Breast epithelium (tissue), 4 donors: ENCODE measurements at regions not wholly inside any gene's neighbourhood (a gene's known extent, or its start where the extent isn't known, plus 50 kb on each side); places are given as distances from the start of the nearest gene placed in this dataset.

Experiments
- DNase-seq, 2 donors: peaks; one replicate each; pipeline ENCODE4 v3.0.0-alpha.2; 2019; ENCODE audit warnings: low spot score in 2 of 2
- H3K27ac ChIP-seq, 2 donors: fragments of 200-600 bp; sonication (generic) in 1 of 2; one replicate each; pipeline ENCODE4 v1.5.1; 2016 to 2019; ENCODE audit warnings: mild to moderate bottlenecking in 1 of 2
- H3K27me3 ChIP-seq, 2 donors: fragments of 200-600 bp; sonication (generic) in 1 of 2; one replicate each; pipeline versions ENCODE4 v1.5.1 to v1.6.0; 2017 to 2019; ENCODE audit warnings: control low read depth in 1 of 2, mild to moderate bottlenecking in 1 of 2
- H3K36me3 ChIP-seq: fragments of 200-600 bp; one replicate; pipeline ENCODE4 v1.5.1; 2019
- H3K4me1 ChIP-seq, 2 donors: fragments of 200-600 bp; sonication (generic); one replicate each; pipeline ENCODE4 v1.5.1; 2016 to 2019; ENCODE audit warnings: control low read depth in 1 of 2
- H3K4me3 ChIP-seq, 3 donors: fragments of 200-600 bp; sonication (generic); 1 replicate in 2 of 3; 2 replicates in 1 of 3; pipeline ENCODE4 v1.5.1; 2016 to 2019; ENCODE audit warnings: mild to moderate bottlenecking in 3 of 3, moderate library complexity in 2 of 3
- H3K9me3 ChIP-seq, 2 donors: fragments of 200-600 bp; sonication (generic) in 1 of 2; one replicate each; pipeline ENCODE4 v1.5.1; 2016 to 2019; ENCODE audit warnings: control low read depth in 1 of 2
- POLR2A ChIP-seq: fragments of 450-650 bp; IDR thresholded peaks from one replicate; pipeline ENCODE4 v1.6.1; 2016; ENCODE audit warnings: antibody characterized with exemption, mild to moderate bottlenecking, moderate library complexity
- POLR2AphosphoS5 ChIP-seq, 3 donors: sonication (generic); formaldehyde crosslinking; IDR thresholded peaks; one replicate each; pipeline ENCODE4 v1.6.1; 2017; ENCODE audit warnings: antibody characterized with exemption in 3 of 3
- intact Hi-C: fragments of 100-400 bp; cut with DNase I; formaldehyde crosslinking; loops from one replicate; pipeline ENCODE4 v1.15.1; 2023; ENCODE audit warnings: low total_unique reads
- TF ChIP-seq, protein P1 (sequence below), 3 donors: fragments of 450-650 bp; IDR thresholded peaks; one replicate each; pipeline ENCODE4 v1.5.1; 2016 to 2017; ENCODE audit warnings: antibody characterized with exemption in 3 of 3, mild to moderate bottlenecking in 3 of 3, moderate library complexity in 3 of 3

DNA sequence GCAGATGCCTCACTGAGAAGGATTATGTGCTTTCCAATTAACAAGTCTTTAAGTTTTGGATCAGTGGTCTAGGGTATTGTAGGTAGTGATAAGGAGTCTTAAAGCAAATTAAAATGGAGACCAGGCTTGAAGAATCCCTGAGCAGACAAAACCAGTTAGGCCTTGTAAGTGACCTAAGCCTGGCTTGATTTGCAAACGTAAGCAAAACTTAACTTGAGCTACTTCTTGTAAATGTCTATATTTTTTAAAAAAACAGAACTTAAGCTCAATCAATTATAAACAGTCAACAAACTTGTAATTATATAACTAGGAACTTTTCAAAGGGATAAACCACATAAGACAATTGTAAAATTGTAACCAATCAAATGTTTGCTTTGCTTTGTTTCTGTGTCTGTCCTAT, 72.7 kb upstream of the NALF2 start:
- Histone ChIP-seq H3K4me1 (no peaks in the 10 kb centered on the region), H3K9me3 (peaks cover 0 to 5% of the 10 kb centered on the region in 2 donors), H3K27me3 (peaks cover 0 to 38% of the 10 kb centered on the region in 2 donors), H3K36me3 (no peaks in the 10 kb centered on the region), H3K27ac (no peak overlapping the region), H3K4me3 (no peak overlapping the region)
- TF ChIP-seq POLR2AphosphoS5 (IDR thresholded peaks at IDR 0.05) (no peak), POLR2A (no peak)
- TF ChIP-seq, protein P1, sequence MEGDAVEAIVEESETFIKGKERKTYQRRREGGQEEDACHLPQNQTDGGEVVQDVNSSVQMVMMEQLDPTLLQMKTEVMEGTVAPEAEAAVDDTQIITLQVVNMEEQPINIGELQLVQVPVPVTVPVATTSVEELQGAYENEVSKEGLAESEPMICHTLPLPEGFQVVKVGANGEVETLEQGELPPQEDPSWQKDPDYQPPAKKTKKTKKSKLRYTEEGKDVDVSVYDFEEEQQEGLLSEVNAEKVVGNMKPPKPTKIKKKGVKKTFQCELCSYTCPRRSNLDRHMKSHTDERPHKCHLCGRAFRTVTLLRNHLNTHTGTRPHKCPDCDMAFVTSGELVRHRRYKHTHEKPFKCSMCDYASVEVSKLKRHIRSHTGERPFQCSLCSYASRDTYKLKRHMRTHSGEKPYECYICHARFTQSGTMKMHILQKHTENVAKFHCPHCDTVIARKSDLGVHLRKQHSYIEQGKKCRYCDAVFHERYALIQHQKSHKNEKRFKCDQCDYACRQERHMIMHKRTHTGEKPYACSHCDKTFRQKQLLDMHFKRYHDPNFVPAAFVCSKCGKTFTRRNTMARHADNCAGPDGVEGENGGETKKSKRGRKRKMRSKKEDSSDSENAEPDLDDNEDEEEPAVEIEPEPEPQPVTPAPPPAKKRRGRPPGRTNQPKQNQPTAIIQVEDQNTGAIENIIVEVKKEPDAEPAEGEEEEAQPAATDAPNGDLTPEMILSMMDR (IDR thresholded peaks at IDR 0.05), result no peak
- intact Hi-C loops, result no loop called here
- no peak for DNase-seq

DNA sequence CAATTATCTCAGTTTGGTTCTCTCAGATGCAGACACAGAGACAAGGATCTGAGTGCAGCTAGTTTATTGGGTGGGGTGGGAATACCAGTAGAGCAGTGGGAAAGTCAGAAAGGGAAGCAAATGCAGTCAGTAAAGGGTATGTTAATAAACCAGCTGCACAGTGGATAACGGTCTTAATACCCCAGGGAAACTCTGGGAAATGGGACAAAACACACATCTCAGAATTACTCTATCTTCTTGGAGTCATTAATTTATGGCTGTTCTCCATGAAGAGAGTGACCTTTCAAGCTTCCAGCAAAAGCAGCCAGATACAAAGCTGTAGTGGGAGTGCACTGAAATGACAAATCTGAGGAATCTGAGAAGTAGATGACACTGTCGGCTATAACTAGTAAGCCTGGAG, 73.3 kb upstream of the NALF2 start:
- Histone ChIP-seq H3K36me3 (no peaks in the 10 kb centered on the region), H3K4me1 (no peaks in the 10 kb centered on the region), H3K27me3 (peaks cover 0 to 44% of the 10 kb centered on the region in 2 donors), H3K27ac (no peak overlapping the region), H3K4me3 (no peak overlapping the region), H3K9me3 (no peaks in the 10 kb centered on the region)
- no peak for DNase-seq
- intact Hi-C loops, result no loop called here
- TF ChIP-seq POLR2A (no peak), POLR2AphosphoS5 (IDR thresholded peaks at IDR 0.05) (no peak)
- TF ChIP-seq, protein P1 (IDR thresholded peaks at IDR 0.05), result no peak

DNA sequence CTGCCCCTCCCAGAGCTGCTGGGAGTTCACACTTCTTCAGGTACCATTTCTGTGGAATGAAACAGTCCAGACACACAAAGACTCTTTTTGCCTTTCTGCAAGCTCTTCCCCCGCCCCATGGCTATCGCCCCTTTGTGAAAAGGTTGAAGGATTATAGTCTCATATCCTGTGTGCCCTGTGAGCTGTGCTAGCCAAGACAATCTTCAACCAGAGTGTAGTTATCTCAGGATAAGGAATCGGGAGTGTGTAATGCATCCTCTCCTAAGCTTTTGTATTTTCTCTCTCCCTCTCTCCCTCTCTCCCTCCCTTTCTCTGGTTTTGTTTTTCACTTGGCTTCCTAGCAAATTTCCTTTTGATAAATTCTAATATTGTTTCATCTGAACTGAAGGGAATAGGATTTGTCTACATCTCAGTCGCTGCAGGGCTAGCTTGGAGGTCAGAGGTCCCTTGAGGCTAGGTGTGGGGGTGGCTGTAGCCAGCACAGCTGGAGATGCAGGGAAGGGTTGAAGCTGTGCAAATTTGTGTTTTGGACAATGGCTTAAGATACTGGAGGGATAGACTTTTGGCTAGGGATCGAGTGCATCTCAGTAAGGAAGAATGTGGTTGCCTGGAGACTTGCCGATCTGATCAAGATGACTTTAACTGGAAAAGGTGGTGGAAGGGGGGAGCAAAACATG, 74.6 kb upstream of the NALF2 start:
- H3K27me3 ChIP-seq, result peaks cover 0 to 48% of the 10 kb centered on the region in 2 donors
- H3K27ac ChIP-seq, result no peak overlapping the region
- no peaks in the 10 kb centered on the region for H3K4me1 ChIP-seq
- H3K4me3 ChIP-seq, result no peak overlapping the region
- no peak for DNase-seq
- H3K9me3 ChIP-seq, result no peaks in the 10 kb centered on the region
- H3K36me3 ChIP-seq, result no peaks in the 10 kb centered on the region
- intact Hi-C loops, result no loop called here
- no peak for TF ChIP-seq POLR2A
- TF ChIP-seq POLR2AphosphoS5 (IDR thresholded peaks at IDR 0.05), result no peak
- TF ChIP-seq, protein P1 (IDR thresholded peaks at IDR 0.05), result no peak

DNA sequence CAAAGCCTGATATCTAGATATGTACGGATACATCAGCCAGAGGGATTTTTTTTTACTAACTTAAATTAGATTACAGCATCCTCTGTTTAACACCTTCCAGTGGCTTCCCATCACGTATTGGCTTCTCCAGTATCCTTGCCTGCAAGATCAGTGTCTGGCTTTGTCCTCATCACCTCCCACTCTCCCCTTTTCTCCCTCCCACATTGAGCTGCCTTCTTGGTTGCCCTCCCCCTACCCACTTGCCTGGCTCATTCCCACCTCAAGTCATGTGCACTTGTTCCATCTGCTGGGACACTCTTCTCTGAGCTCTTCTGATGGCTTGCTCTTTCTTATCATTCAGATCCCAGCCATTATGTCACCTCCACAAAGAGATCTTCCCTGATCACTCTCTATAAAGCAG, 75.9 kb upstream of the NALF2 start:
- Histone ChIP-seq H3K4me1 (no peaks in the 10 kb centered on the region), H3K27me3 (peaks cover 0 to 48% of the 10 kb centered on the region in 2 donors), H3K36me3 (no peaks in the 10 kb centered on the region), H3K27ac (no peak overlapping the region), H3K4me3 (no peak overlapping the region), H3K9me3 (no peaks in the 10 kb centered on the region)
- TF ChIP-seq, protein P1 (IDR thresholded peaks at IDR 0.05), result no peak
- TF ChIP-seq POLR2A (no peak), POLR2AphosphoS5 (IDR thresholded peaks at IDR 0.05) (no peak)
- intact Hi-C loops, result no loop called here
- DNase-seq, result no peak

DNA sequence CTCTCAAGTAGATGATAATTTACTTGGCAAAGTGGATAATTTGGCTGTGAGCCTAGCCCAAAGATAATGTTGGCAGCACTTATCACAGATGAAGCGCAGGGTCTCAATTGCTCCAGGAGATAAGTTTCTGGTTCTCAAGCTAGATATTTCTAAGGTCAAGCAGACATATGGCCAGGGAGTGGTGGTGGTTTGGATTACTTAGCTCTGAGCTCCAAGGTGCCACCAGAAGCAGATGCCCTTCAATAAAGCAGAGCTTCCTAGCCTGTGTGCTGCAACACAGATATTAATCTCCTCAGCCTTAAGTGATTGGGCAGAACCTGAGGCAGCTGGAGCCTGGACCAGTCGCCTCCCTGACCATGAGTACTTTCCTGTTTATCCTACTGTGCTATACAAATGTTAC, 79.2 kb upstream of the NALF2 start:
- intact Hi-C loops, result no loop called here
- DNase-seq, result no peak
- peaks cover 0 to 42% of the 10 kb centered on the region in 2 donors for H3K27me3 ChIP-seq
- H3K27ac ChIP-seq, result no peak overlapping the region
- no peak overlapping the region for H3K4me3 ChIP-seq
- H3K4me1 ChIP-seq, result no peaks in the 10 kb centered on the region
- H3K36me3 ChIP-seq, result no peaks in the 10 kb centered on the region
- TF ChIP-seq POLR2A (no peak), POLR2AphosphoS5 (IDR thresholded peaks at IDR 0.05) (no peak)
- TF ChIP-seq, protein P1 (IDR thresholded peaks at IDR 0.05), result no peak
- H3K9me3 ChIP-seq, result no peaks in the 10 kb centered on the region
